Vagina (tissue), 2 donors: ENCODE measurements at regions not wholly inside any gene's neighbourhood (a gene's known extent, or its start where the extent isn't known, plus 50 kb on each side); places are given as distances from the start of the nearest gene placed in this dataset.

Source experiments
- DNase-seq, 2 donors: peaks; one replicate each; pipeline ENCODE4 v3.0.0-alpha.2; 2017; ENCODE audit errors: extremely low spot score in 2 of 2
- H3K27ac ChIP-seq: fragments of 200-600 bp; sonication (generic); one replicate; pipeline ENCODE4 v1.5.1; 2019
- H3K27me3 ChIP-seq: fragments of 200-600 bp; sonication (generic); one replicate; pipeline ENCODE4 v1.5.1; 2019
- H3K36me3 ChIP-seq, 2 donors: fragments of 200-600 bp; sonication (generic); one replicate each; pipeline ENCODE4 v1.5.1; 2017 to 2019
- H3K4me1 ChIP-seq: fragments of 200-600 bp; sonication (generic); one replicate; pipeline ENCODE4 v1.5.1; 2019
- H3K4me3 ChIP-seq, 2 donors: fragments of 200-600 bp; sonication (generic); 1 replicate in 1 of 2; 2 replicates in 1 of 2; pipeline ENCODE4 v1.5.1; 2016 to 2019
- H3K9me3 ChIP-seq: fragments of 200-600 bp; sonication (generic); one replicate; pipeline ENCODE4 v1.5.1; 2019
- CTCF ChIP-seq, 3 experiments: fragments of 450-650 bp in 2 of 3; fragments of 200-600 bp in 1 of 3; sonication (generic) in 1 of 3; IDR thresholded peaks; one replicate each; pipeline ENCODE4 v1.5.1; 2017 to 2019; ENCODE audit warnings: antibody characterized with exemption in 3 of 3, mild to moderate bottlenecking in 2 of 3, moderate library complexity in 2 of 3
- POLR2A ChIP-seq, 2 donors: fragments of 450-650 bp; IDR thresholded peaks; one replicate each; pipeline ENCODE4 v1.6.1; 2017; ENCODE audit warnings: antibody characterized with exemption in 2 of 2, mild to moderate bottlenecking in 2 of 2, moderate library complexity in 2 of 2
- POLR2AphosphoS5 ChIP-seq, 2 donors: sonication (generic); formaldehyde crosslinking; IDR thresholded peaks; one replicate each; pipeline ENCODE4 v1.9.0; 2017; ENCODE audit warnings: antibody characterized with exemption in 2 of 2, mild to moderate bottlenecking in 2 of 2, low read depth in 1 of 2; ENCODE audit not compliant: insufficient read depth in 1 of 2
- intact Hi-C: fragments of 100-400 bp; cut with DNase I; formaldehyde crosslinking; loops from one replicate; pipeline ENCODE4 v1.15.1; 2023

GRCh38 chr18:27428120-27428519 is 243.0 kb upstream of the CHST9 start:
- Histone ChIP-seq H3K27ac (no peak overlapping the region), H3K4me1 (no peaks in the 10 kb centered on the region), H3K4me3 (no peak overlapping the region), H3K9me3 (no peaks in the 10 kb centered on the region), H3K36me3 (no peaks in the 10 kb centered on the region), H3K27me3 (no peaks in the 10 kb centered on the region)
- TF ChIP-seq CTCF (IDR thresholded peaks at IDR 0.05) (no peak), POLR2A (IDR thresholded peaks at IDR 0.05) (no peak), POLR2AphosphoS5 (IDR thresholded peaks at IDR 0.05; ENCODE audit: insufficient read depth in 1 of 2, low read depth in 1 of 2) (no peak)
- no peak for DNase-seq
- intact Hi-C loops = no loop called here

GRCh38 chr18:27423581-27423980 is 238.5 kb upstream of the CHST9 start:
- TF ChIP-seq POLR2AphosphoS5 (IDR thresholded peaks at IDR 0.05; ENCODE audit: insufficient read depth in 1 of 2, low read depth in 1 of 2) = no peak
- no peak for TF ChIP-seq CTCF (IDR thresholded peaks at IDR 0.05)
- no peak for TF ChIP-seq POLR2A (IDR thresholded peaks at IDR 0.05)
- H3K4me3 ChIP-seq = no peak overlapping the region
- H3K27ac ChIP-seq = no peak overlapping the region
- DNase-seq = no peak
- H3K9me3 ChIP-seq = no peaks in the 10 kb centered on the region
- no peaks in the 10 kb centered on the region for H3K27me3 ChIP-seq
- no peaks in the 10 kb centered on the region for H3K36me3 ChIP-seq
- no peaks in the 10 kb centered on the region for H3K4me1 ChIP-seq
- intact Hi-C loops = no loop called here

- Histone ChIP-seq H3K27me3 (no peaks in the 10 kb centered on the region), H3K27ac (no peak overlapping the region), H3K4me1 (no peaks in the 10 kb centered on the region), H3K36me3 (no peaks in the 10 kb centered on the region), H3K9me3 (no peaks in the 10 kb centered on the region), H3K4me3 (no peak overlapping the region)
- DNase-seq = no peak
- no peak for TF ChIP-seq POLR2A (IDR thresholded peaks at IDR 0.05)
- no peak for TF ChIP-seq CTCF (IDR thresholded peaks at IDR 0.05)
- no peak for TF ChIP-seq POLR2AphosphoS5 (IDR thresholded peaks at IDR 0.05; ENCODE audit: insufficient read depth in 1 of 2, low read depth in 1 of 2)
- intact Hi-C loops = no loop called here
Observed at GRCh38 chr18:27419646-27420045, 234.5 kb upstream of the CHST9 start.

GRCh38 chr18:27415495-27415894 is 230.4 kb upstream of the CHST9 start:
- Histone ChIP-seq H3K27me3 (no peaks in the 10 kb centered on the region), H3K4me3 (no peak overlapping the region), H3K9me3 (no peaks in the 10 kb centered on the region), H3K36me3 (no peaks in the 10 kb centered on the region), H3K4me1 (no peaks in the 10 kb centered on the region), H3K27ac (no peak overlapping the region)
- DNase-seq = no peak
- no peak for TF ChIP-seq CTCF (IDR thresholded peaks at IDR 0.05)
- no peak for TF ChIP-seq POLR2A (IDR thresholded peaks at IDR 0.05)
- TF ChIP-seq POLR2AphosphoS5 (IDR thresholded peaks at IDR 0.05; ENCODE audit: insufficient read depth in 1 of 2, low read depth in 1 of 2) = no peak
- intact Hi-C loops = no loop called here

- no peak for DNase-seq
- Histone ChIP-seq H3K27me3 (no peaks in the 10 kb centered on the region), H3K9me3 (no peaks in the 10 kb centered on the region), H3K4me3 (no peak overlapping the region), H3K36me3 (no peaks in the 10 kb centered on the region), H3K4me1 (no peaks in the 10 kb centered on the region), H3K27ac (no peak overlapping the region)
- TF ChIP-seq POLR2AphosphoS5 (IDR thresholded peaks at IDR 0.05; ENCODE audit: insufficient read depth in 1 of 2, low read depth in 1 of 2) = no peak
- no peak for TF ChIP-seq CTCF (IDR thresholded peaks at IDR 0.05)
- TF ChIP-seq POLR2A (IDR thresholded peaks at IDR 0.05) = no peak
- intact Hi-C loops = no loop called here
Observed at GRCh38 chr18:27414682-27415081, 229.6 kb upstream of the CHST9 start.
